GM19043 (cell line): ENCODE measurements at regions not wholly inside any gene's neighbourhood (a gene's known extent, or its start where the extent isn't known, plus 50 kb on each side); places are given as distances from the start of the nearest gene placed in this dataset.
"Not testable (repeated sequence)": the region's sequence is repeated elsewhere in the genome, so short reads cannot be mapped to it uniquely, and the experiment has no call there.

Experiments used
- ATAC-seq: cut with Tn5 transposase; IDR thresholded peaks from one replicate; pipeline ENCODE4 v1.9.1; 2021; ENCODE audit warnings: low read depth; ENCODE audit not compliant: unreplicated experiment

GRCh38 chr15:39009740-39010139 is 445.1 kb upstream of the RASGRP1 start:
- ATAC-seq = no peak

- not testable (repeated sequence) for ATAC-seq
Measured at GRCh38 chr15:39011066-39011465, 446.5 kb upstream of the RASGRP1 start.

- no peak for ATAC-seq
Measured at GRCh38 chr15:39013262-39013661, 448.6 kb upstream of the RASGRP1 start.

GRCh38 chr15:39014682-39015081 is 450.1 kb upstream of the RASGRP1 start:
- no peak for ATAC-seq

- no peak for ATAC-seq
Measured at GRCh38 chr15:39016706-39017105, 452.1 kb upstream of the RASGRP1 start.

GRCh38 chr15:39018966-39019365 is 454.4 kb upstream of the RASGRP1 start:
- no peak for ATAC-seq

GRCh38 chr15:39021341-39021740 is 456.7 kb upstream of the RASGRP1 start:
- ATAC-seq = no peak

- ATAC-seq = no peak
Measured at GRCh38 chr15:39022532-39023305, 458.1 kb upstream of the RASGRP1 start.

- ATAC-seq = no peak
Measured at GRCh38 chr15:39025321-39025720, 460.7 kb upstream of the RASGRP1 start.

- ATAC-seq = no peak
Measured at GRCh38 chr15:39025881-39026280, 461.3 kb upstream of the RASGRP1 start.

- ATAC-seq = no peak
Measured at GRCh38 chr15:39028069-39028468, 463.5 kb upstream of the RASGRP1 start.

GRCh38 chr15:39029741-39030140 is 465.1 kb upstream of the RASGRP1 start:
- ATAC-seq = no peak

GRCh38 chr15:39030291-39031070 is 465.9 kb upstream of the RASGRP1 start:
- ATAC-seq = no peak

GRCh38 chr15:39031596-39031995 is 467.0 kb upstream of the RASGRP1 start:
- ATAC-seq = no peak

GRCh38 chr15:39034816-39035215 is 470.2 kb upstream of the RASGRP1 start:
- ATAC-seq = no peak

GRCh38 chr15:39037611-39038010 is 473.0 kb upstream of the RASGRP1 start:
- ATAC-seq = not testable (repeated sequence)

- no peak for ATAC-seq
Measured at GRCh38 chr15:39040861-39041260, 476.2 kb upstream of the RASGRP1 start.

- no peak for ATAC-seq
Measured at GRCh38 chr15:39041979-39042495, 477.4 kb upstream of the RASGRP1 start.

- ATAC-seq = no peak
Measured at GRCh38 chr15:39051626-39052322, 487.2 kb upstream of the RASGRP1 start.

- ATAC-seq = no peak
Measured at GRCh38 chr15:39052323-39052705, 487.7 kb upstream of the RASGRP1 start.

GRCh38 chr15:39053480-39053879 is 488.9 kb upstream of the RASGRP1 start:
- no peak for ATAC-seq
